HK-2 (cell line): ENCODE measurements at regions not wholly inside any gene's neighbourhood (a gene's known extent, or its start where the extent isn't known, plus 50 kb on each side); places are given as distances from the start of the nearest gene placed in this dataset.
"Not testable (repeated sequence)": the region's sequence is repeated elsewhere in the genome, so short reads cannot be mapped to it uniquely, and the experiment has no call there.

ENCODE experiments used
- DNase-seq: peaks from one replicate; pipeline ENCODE4 v3.0.0-alpha.2; 2018; ENCODE audit not compliant: unreplicated experiment

DNA sequence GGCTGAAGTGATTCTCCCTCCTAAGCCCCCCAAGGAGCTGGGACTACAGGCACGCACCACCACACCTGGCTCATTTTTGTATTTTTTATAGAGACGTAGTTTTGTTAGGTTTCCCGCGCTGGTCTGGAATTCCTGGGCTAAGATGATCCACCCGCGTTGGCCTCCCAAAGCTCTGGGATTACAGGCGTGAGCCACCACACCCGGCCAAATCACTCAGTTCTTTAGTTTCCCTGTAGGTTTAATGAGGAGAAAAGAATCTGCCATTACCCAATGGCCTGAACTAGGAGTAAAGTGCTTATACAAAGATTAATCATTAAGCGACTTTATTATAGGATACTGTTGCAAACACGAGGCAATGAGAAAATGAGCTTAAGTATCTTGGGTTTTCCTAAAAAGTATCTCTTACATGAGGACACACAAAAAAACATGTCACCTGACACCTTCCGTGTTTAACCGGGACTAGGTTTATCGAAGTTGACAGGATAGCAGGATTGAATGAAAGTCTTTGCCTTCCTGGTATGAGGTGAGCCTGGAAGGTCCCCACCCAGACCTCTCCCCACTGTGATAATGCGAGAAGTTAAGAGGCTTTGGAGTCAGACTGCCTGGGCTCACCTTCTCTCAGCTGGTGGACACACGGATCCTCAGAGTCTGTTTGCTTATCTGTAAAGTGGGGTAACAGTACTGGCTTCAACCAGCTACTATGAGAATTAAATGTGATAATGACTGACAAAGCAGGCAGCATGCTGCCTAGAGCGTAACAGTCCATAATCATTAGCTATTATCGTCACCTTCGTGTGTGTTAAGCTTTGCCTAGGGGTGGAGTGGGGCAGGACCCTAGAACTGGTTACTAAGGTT lies 133.5 kb upstream of the KRAS start:
- DNase-seq, result no peak

DNA sequence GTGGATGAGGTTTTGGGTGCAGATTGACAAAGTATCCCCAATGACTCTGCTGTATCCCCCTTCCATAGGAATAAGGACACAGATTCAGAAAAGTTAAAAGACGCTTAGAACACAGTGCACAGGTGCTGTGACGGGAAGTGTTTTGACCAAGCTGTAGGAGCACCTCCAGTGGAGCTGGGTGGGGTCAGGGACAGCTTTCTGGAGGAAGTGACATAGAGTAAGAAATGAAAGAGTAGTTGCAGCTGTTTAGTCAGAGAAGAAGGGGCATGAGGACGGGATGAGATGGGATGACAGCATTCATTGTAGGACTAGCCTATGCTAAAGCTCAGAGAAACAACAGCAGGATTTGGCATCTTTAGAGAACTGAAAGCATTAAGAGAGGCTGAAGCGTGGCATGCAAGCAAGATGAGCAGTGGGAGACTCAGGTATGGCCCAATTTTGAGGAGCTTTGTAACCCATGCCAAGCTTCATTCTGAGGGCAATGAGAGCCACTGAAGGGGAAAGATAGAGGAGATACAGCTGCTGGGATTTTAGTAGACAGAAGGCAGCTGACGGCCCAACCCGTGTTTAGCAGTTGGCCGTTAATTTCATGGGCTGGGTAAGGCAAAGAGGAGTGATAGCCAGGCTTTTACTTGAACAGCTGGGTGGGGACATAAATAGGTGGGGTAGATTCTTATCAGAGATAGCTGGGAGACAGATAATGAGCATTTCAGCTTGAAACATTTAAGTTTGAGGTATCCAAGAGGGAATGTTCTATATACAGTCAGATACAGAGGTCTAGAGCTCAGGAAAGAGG lies 131.8 kb upstream of the KRAS start:
- no peak for DNase-seq

DNA sequence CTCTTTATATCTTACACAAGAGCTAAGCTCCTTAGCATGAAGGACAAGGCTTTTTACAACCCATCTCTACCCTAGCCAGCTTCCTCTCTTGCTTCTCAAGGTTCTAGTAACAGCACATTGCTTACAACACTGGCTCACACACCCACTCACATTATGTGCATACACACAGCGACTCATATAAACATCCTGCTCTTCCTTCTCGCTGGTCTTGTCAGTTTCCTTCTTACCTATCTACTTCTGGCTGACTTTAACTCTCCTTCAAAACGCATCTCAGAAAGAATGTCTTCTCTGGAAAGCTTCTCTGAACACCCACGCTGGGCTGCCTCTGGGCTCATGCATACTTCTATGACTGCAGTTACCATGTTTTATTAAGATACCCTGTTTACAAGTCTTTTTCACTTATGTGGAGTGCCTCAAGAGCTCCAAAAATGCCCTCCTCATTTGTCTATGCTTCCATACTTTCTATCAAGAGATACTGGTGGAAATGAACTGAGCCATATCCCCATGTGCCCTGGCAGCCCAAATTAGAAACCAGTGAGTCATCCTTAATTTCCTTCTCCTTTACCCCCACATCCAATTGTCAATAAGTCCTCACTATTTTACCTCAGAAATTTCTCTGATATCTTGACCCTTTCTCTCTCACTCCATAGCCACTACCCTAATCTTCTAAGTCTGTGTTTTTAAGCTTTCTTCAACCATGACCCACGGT lies 126.9 kb upstream of the KRAS start:
- no peak for DNase-seq

DNA sequence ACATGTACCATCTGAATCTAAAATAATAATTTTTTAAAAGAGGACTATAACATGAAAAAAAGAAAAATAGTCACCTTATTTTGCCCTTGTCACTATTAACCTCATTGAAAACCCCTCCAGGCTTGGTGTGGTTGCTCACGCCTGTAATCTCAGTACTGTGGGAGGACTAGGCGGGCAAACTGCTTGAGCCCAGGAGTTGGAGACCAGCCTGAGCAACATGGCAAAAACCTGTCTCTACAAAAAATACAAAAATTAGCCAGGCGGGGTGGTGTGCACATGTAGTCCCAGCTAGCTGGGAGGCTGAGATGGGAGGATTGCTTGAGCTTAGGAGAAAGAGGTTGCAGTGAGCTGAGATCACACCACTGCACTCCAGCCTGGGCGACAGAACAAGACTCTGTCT lies 126.3 kb upstream of the KRAS start:
- no peak for DNase-seq

DNA sequence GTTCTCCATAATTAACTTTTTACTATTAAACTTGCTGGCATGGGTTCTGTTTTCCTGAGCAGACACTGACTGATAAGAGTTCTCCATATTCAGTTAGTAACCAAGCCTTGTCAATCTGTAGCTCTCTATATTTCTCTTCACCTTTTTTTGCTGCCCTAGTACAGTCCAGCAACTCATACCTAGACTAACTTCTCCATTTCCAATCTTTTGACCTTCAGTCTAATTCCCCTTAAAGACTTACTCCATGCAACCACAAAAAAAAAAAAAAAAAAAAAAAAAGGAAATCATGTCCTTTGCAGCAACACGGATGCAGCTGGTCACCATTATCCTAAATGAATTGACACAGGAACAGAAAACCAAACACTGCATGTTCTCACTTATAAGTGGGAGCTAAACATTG lies 125.7 kb upstream of the KRAS start:
- DNase-seq, result no peak

DNA sequence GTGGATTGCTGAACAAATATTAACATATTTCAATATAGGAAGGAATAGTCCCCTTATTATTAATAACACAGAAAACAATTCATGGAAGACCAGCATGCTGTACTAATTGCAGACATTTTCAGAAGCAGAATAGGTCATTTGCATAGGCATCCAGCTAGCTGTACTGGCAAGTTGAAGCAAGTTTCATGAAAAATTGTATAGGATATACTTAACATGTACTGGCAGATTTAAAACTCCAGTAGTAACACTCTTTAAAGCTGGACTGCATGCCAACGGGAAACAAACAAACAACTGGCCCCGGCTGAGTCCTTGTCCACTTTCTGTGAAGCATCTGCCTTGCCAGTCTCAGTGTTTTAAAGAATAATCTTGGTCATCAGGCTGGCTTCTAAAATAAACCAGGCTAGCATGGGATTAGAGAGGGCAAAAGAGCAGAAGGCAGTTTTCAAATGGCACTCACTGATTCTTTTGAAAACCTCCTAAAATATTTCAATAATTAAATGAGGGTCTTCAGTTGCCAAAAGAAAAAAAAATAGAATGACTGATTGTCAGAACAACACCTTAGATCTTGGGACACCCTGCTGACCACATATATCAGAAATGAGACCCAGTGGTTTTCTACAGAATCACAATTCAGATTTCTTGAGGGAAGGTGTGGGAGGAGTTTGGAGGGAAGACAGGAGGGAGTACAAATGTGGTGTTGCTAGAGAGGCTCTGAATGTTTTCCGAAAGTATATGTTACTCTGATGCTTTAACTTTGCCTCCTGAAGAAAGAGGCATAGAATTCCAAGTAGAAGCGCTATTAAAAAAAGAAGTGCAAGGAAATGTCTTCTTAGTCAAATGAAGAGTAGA lies 122.5 kb upstream of the KRAS start:
- no peak for DNase-seq

DNA sequence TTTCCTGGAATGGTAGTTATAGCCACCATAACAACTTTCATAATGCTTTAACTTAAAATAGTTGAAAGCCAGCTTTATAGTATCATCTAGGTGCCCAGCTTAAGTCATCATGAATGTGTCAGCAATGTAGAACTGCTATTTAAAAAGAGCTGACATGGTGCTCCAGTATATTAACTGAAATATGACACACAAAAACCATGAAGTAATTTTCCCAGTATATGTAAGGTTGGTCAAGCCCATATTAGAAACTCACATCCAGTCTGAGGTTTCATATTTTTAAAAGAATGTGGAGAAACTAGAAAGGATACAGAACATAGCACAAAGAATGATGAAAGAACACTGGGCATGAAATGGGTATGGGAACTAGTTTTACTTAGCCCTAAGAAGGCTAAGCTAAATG lies 121.3 kb upstream of the KRAS start:
- no peak for DNase-seq

DNA sequence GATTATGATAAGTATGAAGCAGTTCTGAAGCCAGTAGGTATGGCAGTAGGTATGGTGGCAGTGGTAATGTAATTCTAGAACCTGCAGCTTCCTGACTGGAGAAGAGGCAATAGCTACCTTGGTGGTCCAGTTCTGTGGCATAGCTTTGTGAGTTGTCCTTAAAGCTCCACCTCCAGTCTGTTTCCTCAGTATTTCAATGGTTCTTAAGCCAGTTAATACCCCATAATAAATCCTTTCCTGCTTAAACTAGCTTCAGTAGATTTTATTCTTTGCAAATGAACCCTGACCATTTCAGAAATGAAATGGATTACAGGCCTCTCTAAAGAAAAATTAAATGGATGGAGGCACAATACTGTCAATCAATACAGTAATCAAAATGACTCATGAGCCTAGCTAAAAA lies 117.8 kb upstream of the KRAS start:
- DNase-seq, result no peak

DNA sequence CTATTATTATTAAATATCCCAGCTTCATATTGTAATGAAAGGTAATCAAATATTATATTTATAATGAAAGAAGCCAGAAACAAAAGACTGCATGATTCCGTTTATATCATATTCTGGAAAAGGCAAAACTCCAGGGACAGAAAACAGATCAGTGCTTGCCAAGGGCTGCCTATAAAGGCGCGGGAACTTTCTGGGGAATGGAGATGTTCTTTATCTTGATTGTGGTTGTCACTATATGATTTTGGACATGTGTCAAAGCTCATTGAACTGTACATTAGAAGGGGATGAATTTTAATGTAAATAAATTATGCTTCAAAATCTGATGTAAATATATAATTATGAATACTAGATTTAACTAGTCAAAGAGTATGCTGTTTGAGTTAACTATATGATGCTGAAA lies 115.4 kb upstream of the KRAS start:
- no peak for DNase-seq

DNA sequence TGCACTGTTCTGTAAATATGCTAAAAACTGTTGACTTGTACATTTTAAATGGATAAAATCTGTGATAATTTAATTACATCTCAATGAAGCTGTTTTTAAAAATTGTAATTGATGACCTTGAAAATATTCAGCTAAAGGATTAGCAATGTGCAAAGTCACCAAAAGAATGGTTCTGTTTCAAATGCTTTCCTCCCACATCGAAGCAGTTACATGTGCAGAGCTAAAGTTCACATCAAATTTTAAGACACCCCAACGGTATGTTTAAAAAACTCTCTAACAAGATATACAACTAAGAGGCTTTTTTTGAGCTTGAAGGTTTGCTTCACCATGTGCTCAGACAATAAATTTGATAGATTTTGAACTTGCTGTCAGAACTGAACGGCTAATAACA lies 114.6 kb upstream of the KRAS start:
- no peak for DNase-seq

DNA sequence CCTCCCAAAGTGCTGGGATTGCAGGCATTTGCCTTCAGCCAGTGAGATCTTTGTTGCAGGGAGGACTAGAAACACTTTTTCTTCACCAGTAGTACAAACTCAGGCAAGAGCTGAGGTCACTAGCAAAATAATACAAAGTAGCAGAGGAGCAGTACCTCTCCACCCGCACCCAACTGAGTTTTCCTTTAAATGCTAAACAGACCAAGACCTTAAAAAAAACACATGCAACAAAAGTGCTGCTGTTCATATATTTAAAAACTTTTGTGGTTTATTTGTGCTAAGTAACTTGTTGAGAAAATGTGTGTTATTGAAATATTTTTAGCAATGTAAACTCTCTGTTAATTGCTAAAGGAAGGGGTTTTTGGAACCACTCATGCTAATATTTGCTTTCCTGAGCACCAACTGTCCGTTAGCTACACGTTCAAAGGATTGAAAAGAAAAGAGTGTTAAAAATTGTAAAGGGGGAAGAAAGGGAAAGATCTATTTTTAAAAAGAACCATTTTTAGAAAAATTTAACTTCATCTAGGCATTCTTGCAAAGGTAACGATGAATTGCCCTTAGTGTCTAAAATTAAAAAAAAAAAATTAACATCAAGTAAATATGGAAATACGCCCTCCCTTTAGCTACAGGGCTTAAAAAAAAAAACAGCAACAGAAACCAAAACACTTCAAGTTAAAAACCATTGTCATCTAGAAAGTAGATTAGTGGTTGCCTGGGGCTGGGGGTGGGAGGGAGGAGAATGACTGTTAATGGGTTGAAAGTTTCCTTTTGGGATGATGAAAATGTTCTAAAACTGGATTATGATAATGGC lies 114.0 kb upstream of the KRAS start:
- no peak for DNase-seq

DNA sequence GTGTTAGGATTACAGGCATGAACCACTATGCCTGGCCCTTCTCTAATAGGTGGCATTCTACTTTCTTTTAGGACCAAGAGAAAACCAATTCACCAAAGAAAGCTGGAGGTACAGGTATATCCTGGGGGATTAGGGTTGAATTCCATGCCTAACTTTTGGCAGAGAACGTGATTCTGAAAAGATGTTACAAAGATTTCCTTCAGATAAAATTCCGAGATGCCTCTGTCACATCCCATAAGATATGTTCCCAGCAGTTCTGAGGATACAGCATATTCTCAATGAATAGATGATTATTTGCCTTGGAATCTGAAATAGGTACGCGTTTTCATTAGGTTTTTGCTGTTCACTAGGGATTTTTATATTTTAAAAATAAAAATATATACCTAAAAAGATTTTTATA lies 111.9 kb upstream of the KRAS start:
- DNase-seq, result no peak

DNA sequence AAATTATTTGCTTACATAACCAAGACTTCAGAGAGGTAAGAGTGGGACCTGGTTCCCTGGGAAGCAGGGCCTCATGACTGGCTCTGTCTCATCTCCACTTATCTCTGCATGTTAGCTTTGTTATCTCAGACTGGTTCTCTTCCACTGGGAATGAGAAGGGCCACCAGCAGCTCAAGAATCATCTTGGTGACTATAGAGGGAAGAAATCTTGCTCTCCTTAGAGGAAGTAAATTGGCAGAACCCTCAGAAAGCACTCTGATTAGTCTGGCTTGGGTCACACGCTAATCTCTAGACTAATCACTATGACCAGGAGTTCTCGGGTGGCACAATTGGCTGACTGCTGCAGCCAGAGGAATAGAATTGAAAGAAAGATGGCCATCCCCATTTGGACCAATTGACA lies 110.8 kb upstream of the KRAS start:
- DNase-seq, result no peak

DNA sequence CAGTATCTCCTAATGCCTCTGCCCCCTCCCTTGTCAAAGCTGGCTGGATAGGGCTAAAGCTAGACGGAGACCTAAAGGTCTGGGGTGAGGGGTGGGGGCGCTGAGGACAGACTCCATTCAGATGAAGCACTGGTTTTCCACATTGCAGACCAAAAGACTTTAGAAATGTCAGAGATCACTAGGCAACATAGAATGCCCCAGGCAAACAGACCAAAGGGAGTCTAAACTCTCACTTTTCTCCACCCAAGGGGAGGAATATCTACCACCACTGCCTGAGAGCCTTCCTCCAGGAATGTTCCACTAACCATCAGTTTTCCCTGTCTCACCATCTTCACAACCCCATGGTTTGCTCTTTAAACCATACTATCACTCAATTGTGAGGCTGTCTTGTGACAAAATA lies 106.9 kb upstream of the KRAS start:
- DNase-seq, result no peak

DNA sequence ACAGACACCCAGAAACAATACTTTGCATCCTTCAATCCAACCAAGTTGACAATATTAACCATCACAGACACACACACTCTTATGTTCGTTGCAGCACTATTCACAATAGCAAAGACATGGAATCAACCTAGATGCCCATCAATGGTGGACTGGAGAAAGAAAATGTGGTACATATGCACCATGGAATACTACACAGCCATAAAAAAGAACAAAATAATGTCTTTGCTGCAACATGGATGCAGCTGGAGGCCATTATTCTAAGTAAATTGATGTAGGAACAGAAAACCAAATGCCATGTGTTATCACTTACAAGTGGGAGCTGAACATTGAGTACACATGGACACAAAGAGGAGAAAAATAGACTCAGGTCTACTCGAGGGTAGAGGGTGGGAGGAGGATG lies 102.2 kb upstream of the KRAS start:
- DNase-seq, result not testable (repeated sequence)

DNA sequence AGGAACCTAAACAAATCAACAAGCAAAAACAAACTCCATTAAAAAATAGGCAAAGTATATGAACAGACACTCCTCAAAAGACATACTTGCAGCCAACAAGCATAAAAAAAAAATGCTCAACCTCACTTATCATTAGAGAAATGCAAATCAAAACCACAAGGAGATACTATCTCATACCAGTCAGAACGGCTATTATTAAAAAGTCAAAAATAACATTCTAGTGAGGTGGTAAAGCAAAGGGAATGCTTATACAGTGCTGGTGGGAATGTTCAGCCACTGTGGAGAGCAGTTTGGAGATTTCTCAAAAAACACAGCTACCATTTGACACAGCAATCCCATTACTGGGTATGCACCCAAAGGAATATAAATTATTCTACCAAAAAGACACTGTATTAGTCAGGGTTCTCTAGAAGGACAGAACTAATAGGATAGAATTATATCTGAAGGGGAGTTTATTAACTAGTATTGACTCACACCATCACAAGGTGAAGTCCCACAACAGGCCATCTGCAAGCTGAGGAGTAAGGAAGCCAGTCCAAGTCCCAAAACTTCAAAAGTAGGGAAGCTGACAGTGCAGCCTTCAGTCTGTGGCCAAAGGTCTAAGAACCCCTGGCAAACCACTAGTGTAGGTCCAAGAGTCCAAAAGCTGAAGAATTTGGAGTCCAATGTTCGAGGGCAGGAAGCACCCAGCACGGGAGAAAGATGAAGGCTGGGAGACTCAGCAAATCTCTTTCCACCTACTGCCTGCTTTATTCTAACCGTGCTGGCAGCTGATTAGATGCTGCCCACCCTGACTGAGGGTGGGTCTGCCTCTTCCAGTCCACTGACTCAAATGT lies 101.6 kb upstream of the KRAS start:
- no peak for DNase-seq

DNA sequence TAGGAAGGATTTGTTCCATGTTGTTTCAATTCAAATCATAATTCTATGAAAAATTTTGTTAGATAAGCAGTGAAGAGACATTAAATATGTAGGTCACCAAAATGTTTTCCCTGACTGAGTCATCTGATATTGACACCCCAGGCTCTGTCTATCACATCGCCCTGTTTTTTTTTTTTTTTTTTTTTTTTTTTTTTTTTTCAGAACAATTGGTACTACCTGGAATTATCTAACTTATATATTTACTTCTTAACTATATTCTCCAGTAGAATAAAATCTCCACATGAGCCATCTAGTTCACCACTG lies 97.8 kb upstream of the KRAS start:
- no peak for DNase-seq

DNA sequence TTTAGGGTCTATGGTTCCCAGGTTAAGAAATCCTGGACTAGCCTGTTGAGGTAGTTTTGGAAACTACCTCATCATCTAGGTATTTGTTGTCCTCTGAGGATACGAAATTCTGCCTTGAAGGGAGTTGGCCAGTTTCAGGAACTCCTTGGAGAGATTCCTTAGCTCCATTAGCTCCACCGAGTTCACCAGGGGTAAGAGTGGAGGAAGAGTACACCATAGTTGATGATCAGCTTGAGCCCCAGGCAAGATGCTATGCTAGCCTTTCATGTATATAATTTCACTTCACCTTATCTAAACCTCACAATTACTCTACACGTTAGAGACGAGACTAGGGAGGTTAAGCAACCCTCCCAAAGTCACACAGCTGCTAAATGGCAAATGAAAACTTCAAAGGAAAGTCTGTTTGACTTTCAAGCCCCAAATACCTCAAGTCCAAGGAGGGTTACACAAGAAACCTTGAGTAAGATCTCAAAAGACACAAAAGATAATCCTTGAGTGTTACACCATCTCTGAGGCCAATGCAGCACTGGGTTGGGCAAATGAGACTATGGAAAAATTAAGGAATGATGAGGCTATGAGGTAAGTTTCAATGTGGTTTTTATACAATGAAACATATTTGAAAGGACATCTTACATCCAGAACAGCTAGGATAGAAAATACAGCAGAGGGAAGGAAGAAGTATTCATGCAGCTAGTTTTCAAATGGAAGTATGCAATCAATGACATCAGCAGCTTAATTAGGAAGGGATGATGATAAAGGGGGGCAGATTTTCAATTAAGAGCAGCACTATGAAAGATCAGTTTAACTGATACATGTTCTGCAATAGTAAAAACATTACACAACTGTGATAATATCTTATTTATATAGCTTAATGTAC lies 97.2 kb upstream of the KRAS start:
- DNase-seq, result no peak

DNA sequence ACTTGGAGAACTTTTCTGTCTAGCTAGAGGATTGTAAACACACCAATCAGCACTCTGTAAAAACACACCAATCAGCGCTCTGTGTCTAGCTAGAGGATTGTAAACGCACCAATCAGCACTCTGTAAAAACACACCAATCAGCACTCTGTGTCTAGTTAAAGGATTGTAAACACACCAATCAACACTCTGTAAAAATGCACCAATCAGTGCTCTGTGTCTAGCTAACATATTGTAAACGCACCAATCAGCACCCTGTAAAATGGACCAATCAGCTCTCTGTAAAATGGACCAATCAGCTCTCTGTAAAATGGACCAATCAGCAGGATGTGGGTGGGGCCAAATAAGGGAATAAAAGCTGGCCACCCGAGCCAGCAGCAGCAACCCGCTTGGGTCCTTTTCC lies 91.1 kb upstream of the KRAS start:
- DNase-seq, result not testable (repeated sequence)
